B cell (primary cell): ENCODE measurements at regions not wholly inside any gene's neighbourhood (a gene's known extent, or its start where the extent isn't known, plus 50 kb on each side); places are given as distances from the start of the nearest gene placed in this dataset.

Source experiments
- CTCF ChIP-seq: fragments of 200-600 bp; IDR thresholded peaks from one replicate; pipeline ENCODE4 v1.8.0; 2022; ENCODE audit warnings: antibody characterized with exemption, mild to moderate bottlenecking
- EZH2 ChIP-seq: IDR thresholded peaks from 2 replicates; pipeline ENCODE4 v1.6.1; 2012; ENCODE audit warnings: borderline replicate concordance, low read depth, mild to moderate bottlenecking, moderate library complexity, low read length; ENCODE audit not compliant: insufficient read depth, poor library complexity, severe bottlenecking

- TF ChIP-seq CTCF, result no peak
- TF ChIP-seq EZH2, result no peak
These were observed 139.5 kb upstream of the PRKCQ start for GRCh38 chr10:6719561-6719960.
